Breast epithelium (tissue), 3 donors: ENCODE measurements at regions not wholly inside any gene's neighbourhood (a gene's known extent, or its start where the extent isn't known, plus 50 kb on each side); places are given as distances from the start of the nearest gene placed in this dataset.

Experiments used
- CTCF ChIP-seq, 3 donors: fragments of 450-650 bp; IDR thresholded peaks; one replicate each; pipeline ENCODE4 v1.5.1; 2016 to 2017; ENCODE audit warnings: antibody characterized with exemption in 3 of 3, mild to moderate bottlenecking in 3 of 3, moderate library complexity in 3 of 3
- POLR2A ChIP-seq: fragments of 450-650 bp; IDR thresholded peaks from one replicate; pipeline ENCODE4 v1.6.1; 2016; ENCODE audit warnings: antibody characterized with exemption, mild to moderate bottlenecking, moderate library complexity

GRCh38 chr13:63206461-63206860, 1790.8 kb upstream of the PCDH20 start:
- TF ChIP-seq POLR2A (no peak), CTCF (IDR thresholded peaks at IDR 0.05) (no peak)
